ENCODE measurements at regions not wholly inside any gene's neighbourhood (a gene's known extent, or its start where the extent isn't known, plus 50 kb on each side); places are given as distances from the start of the nearest gene placed in this dataset.

DNA sequence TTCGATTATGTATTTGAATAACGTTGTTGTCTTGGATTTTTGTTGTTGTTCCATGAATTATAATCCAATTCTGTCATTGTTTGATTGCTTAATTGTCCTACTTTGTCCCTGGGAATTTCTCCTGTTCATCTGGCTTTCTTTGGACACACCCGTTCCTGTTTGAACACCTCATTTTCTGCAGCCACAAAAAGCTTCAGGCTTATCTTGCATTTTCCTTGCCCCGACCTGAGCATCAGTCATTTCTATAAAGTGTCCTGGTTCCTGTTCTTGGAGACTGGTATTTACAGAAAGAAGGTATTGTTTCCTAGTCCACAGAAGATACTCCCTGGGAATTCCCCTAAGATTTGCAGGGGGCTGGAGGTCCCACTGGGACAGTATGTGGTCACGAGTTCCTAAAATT lies 731.8 kb upstream of the ARGLU1 start:
- H3K36me3 ChIP-seq (ENCODE audit: insufficient read depth, low read length, poor library complexity, severe bottlenecking), result no peaks in the 10 kb centered on the region
- BruUV-seq (replicated peaks), result no TSS peak
- intact Hi-C loops (cut with micrococcal nuclease; ENCODE audit: unreplicated experiment), result no loop called here
- no peak overlapping the region for H3K4me3 ChIP-seq (ENCODE audit: low read depth, low read length, poor library complexity, severe bottlenecking)
- no peak for DNase-seq (ENCODE audit: low spot score)
- no peak overlapping the region for H3K27ac ChIP-seq (ENCODE audit: low read depth, low read length, poor library complexity, severe bottlenecking)
- H3K27me3 ChIP-seq (replicated peaks; ENCODE audit: insufficient read depth, low read depth, low read length, poor library complexity), result no peaks in the 10 kb centered on the region
- no peaks in the 10 kb centered on the region for H3K9me3 ChIP-seq (ENCODE audit: low read depth, low read length, poor library complexity, severe bottlenecking)
- no peaks in the 10 kb centered on the region for H3K4me1 ChIP-seq (ENCODE audit: insufficient read depth, low read length, poor library complexity, severe bottlenecking)
- ChIA-PET POLR2A (ENCODE audit: low non-redundant PET) (no interaction called here), CTCF (no interaction called here)
- TF ChIP-seq CTCF (conservative IDR thresholded peaks at IDR 0.05; ENCODE audit: low read depth, low read length) (no peak), EZH2 (IDR thresholded peaks at IDR 0.05; ENCODE audit: borderline replicate concordance, low read depth, low read length, poor library complexity, severe bottlenecking) (no peak)

- TF ChIP-seq EZH2 (IDR thresholded peaks at IDR 0.05; ENCODE audit: borderline replicate concordance, low read depth, low read length, poor library complexity, severe bottlenecking) (no peak), CTCF (conservative IDR thresholded peaks at IDR 0.05; ENCODE audit: low read depth, low read length) (no peak)
- CTCF ChIA-PET, result no interaction called here
Observed at GRCh38 chr13:107296804-107297203, 728.9 kb upstream of the ARGLU1 start.

GRCh38 chr13:107295416-107296140 lies 727.6 kb upstream of the ARGLU1 start:
- Histone ChIP-seq H3K9me3 (ENCODE audit: low read depth, low read length, poor library complexity, severe bottlenecking) (no peaks in the 10 kb centered on the region), H3K27ac (ENCODE audit: low read depth, low read length, poor library complexity, severe bottlenecking) (no peak overlapping the region), H3K4me1 (ENCODE audit: insufficient read depth, low read length, poor library complexity, severe bottlenecking) (no peaks in the 10 kb centered on the region), H3K4me3 (ENCODE audit: low read depth, low read length, poor library complexity, severe bottlenecking) (no peak overlapping the region), H3K36me3 (ENCODE audit: insufficient read depth, low read length, poor library complexity, severe bottlenecking) (no peaks in the 10 kb centered on the region), H3K27me3 (replicated peaks; ENCODE audit: insufficient read depth, low read depth, low read length, poor library complexity) (no peaks in the 10 kb centered on the region)
- POLR2A ChIA-PET (ENCODE audit: low non-redundant PET), result no interaction called here
- DNase-seq (ENCODE audit: low spot score), result no peak
- no TSS peak for BruUV-seq (replicated peaks)
- intact Hi-C loops (cut with micrococcal nuclease; ENCODE audit: unreplicated experiment), result no loop called here
- CTCF ChIA-PET, result no interaction called here
- TF ChIP-seq CTCF (conservative IDR thresholded peaks at IDR 0.05; ENCODE audit: low read depth, low read length) (no peak), EZH2 (IDR thresholded peaks at IDR 0.05; ENCODE audit: borderline replicate concordance, low read depth, low read length, poor library complexity, severe bottlenecking) (no peak)

More at GRCh38 chr13:107296804-107297203, 728.9 kb upstream of the ARGLU1 start:
- Histone ChIP-seq H3K36me3 (ENCODE audit: insufficient read depth, low read length, poor library complexity, severe bottlenecking) (no peaks in the 10 kb centered on the region), H3K9me3 (ENCODE audit: low read depth, low read length, poor library complexity, severe bottlenecking) (no peaks in the 10 kb centered on the region), H3K27ac (ENCODE audit: low read depth, low read length, poor library complexity, severe bottlenecking) (no peak overlapping the region), H3K27me3 (replicated peaks; ENCODE audit: insufficient read depth, low read depth, low read length, poor library complexity) (no peaks in the 10 kb centered on the region), H3K4me1 (ENCODE audit: insufficient read depth, low read length, poor library complexity, severe bottlenecking) (no peaks in the 10 kb centered on the region), H3K4me3 (ENCODE audit: low read depth, low read length, poor library complexity, severe bottlenecking) (no peak overlapping the region)
- no TSS peak for BruUV-seq (replicated peaks)
- POLR2A ChIA-PET (ENCODE audit: low non-redundant PET), result no interaction called here
- DNase-seq (ENCODE audit: low spot score), result no peak
- intact Hi-C loops (cut with micrococcal nuclease; ENCODE audit: unreplicated experiment), result no loop called here

All from A673 (cell line).